ENCODE measurements at regions not wholly inside any gene's neighbourhood (a gene's known extent, or its start where the extent isn't known, plus 50 kb on each side); places are given as distances from the start of the nearest gene placed in this dataset.
"Not testable (repeated sequence)": the region's sequence is repeated elsewhere in the genome, so short reads cannot be mapped to it uniquely, and the experiment has no call there.

GRCh38 chr4:169322833-169323232, 52.1 kb upstream of the SH3RF1 start:
- not testable (repeated sequence) for TF ChIP-seq POLR2A (IDR thresholded peaks at IDR 0.05; ENCODE audit: low read depth, low read length); POLR2AphosphoS5 (IDR thresholded peaks at IDR 0.05; ENCODE audit: low read depth, low read length); TAF1 (IDR thresholded peaks at IDR 0.05; ENCODE audit: borderline replicate concordance, low read depth, low read length)

Data from GM12892 (cell line).